A673 (cell line): ENCODE measurements at regions not wholly inside any gene's neighbourhood (a gene's known extent, or its start where the extent isn't known, plus 50 kb on each side); places are given as distances from the start of the nearest gene placed in this dataset.

Experiments used
- BruUV-seq: library from RNA; stranded (reverse); fragments of 400-500 nt; replicated peaks from 2 replicates; lab custom pipeline; 2021; lab: Mats Ljungman, UMichigan
- CTCF ChIA-PET: fragments of 300-600 bp; sonication (Branson Sonifier 250); formaldehyde crosslinking; loops from one replicate; lab custom pipeline; 2022; ENCODE audit warnings: antibody characterized with exemption; lab: Charles Lee
- POLR2A ChIA-PET: fragments of 300-600 bp; sonication (Branson Sonifier 250); formaldehyde crosslinking; loops from one replicate; lab custom pipeline; 2022; ENCODE audit warnings: antibody characterized with exemption; ENCODE audit not compliant: low non-redundant PET; lab: Charles Lee
- DNase-seq: peaks from one replicate; pipeline ENCODE4 v3.0.0-alpha.2; 2015; ENCODE audit warnings: low spot score
- H3K27ac ChIP-seq: fragments of 200-600 bp; sonication (generic); 2 replicates; pipeline ENCODE4 v1.5.1; 2016; ENCODE audit warnings: mixed run types, low read depth, mild to moderate bottlenecking, mixed read lengths, antibody characterized with exemption, low read length; ENCODE audit not compliant: poor library complexity, severe bottlenecking
- H3K27me3 ChIP-seq: fragments of 200-600 bp; sonication (generic); replicated peaks from 2 replicates; pipeline ENCODE4 v1.6.1; 2017; ENCODE audit warnings: mixed run types, low read depth, mild to moderate bottlenecking, mixed read lengths, antibody characterized with exemption, low read length; ENCODE audit not compliant: insufficient read depth, poor library complexity
- H3K36me3 ChIP-seq: fragments of 200-600 bp; sonication (generic); 2 replicates; pipeline ENCODE4 v1.6.1; 2016; ENCODE audit warnings: mixed run types, mild to moderate bottlenecking, mixed read lengths, antibody characterized with exemption, low read length; ENCODE audit not compliant: insufficient read depth, poor library complexity, severe bottlenecking
- H3K4me1 ChIP-seq: fragments of 200-600 bp; sonication (generic); 2 replicates; pipeline ENCODE4 v1.6.1; 2017; ENCODE audit warnings: mixed run types, mild to moderate bottlenecking, mixed read lengths, antibody characterized with exemption, low read length; ENCODE audit not compliant: insufficient read depth, poor library complexity, severe bottlenecking
- H3K4me3 ChIP-seq: fragments of 200-600 bp; sonication (generic); 2 replicates; pipeline ENCODE4 v1.5.1; 2016; ENCODE audit warnings: low read depth, mixed run types, mild to moderate bottlenecking, mixed read lengths, low read length; ENCODE audit not compliant: poor library complexity, severe bottlenecking
- H3K9me3 ChIP-seq: fragments of 200-600 bp; sonication (generic); 2 replicates; pipeline ENCODE4 v1.6.1; 2016; ENCODE audit warnings: mixed run types, low read depth, mild to moderate bottlenecking, mixed read lengths, antibody characterized with exemption, low read length; ENCODE audit not compliant: poor library complexity, severe bottlenecking
- CTCF ChIP-seq: fragments of 300-800, 200-600 bp; sonication (generic); conservative IDR thresholded peaks from 2 replicates; pipeline ENCODE4 v1.5.1; 2017; ENCODE audit warnings: low read depth, mild to moderate bottlenecking, antibody characterized with exemption, low read length, moderate library complexity, mixed read lengths
- EZH2 ChIP-seq: fragments of 200-600 bp; sonication (generic); IDR thresholded peaks from 2 replicates; pipeline ENCODE4 v1.6.1; 2017; ENCODE audit warnings: borderline replicate concordance, low read depth, mild to moderate bottlenecking, mixed read lengths, antibody characterized with exemption, low read length; ENCODE audit not compliant: poor library complexity, severe bottlenecking
- intact Hi-C: fragments of 100-400 bp; cut with micrococcal nuclease; formaldehyde crosslinking; loops from one replicate; pipeline ENCODE4 v1.10.0; 2022; ENCODE audit not compliant: unreplicated experiment

GRCh38 chr5:158212917-158213316, 354.0 kb upstream of the CLINT1 start:
- Histone ChIP-seq H3K4me3 (no peak overlapping the region), H3K4me1 (no peaks in the 10 kb centered on the region), H3K27me3 (no peaks in the 10 kb centered on the region), H3K27ac (no peak overlapping the region), H3K36me3 (no peaks in the 10 kb centered on the region), H3K9me3 (no peaks in the 10 kb centered on the region)
- CTCF ChIA-PET: no interaction called here
- TF ChIP-seq EZH2 (no peak), CTCF (no peak)
- DNase-seq: peak; percentile 0
- no TSS peak for BruUV-seq
- POLR2A ChIA-PET: interaction anchor here (0.6 kb wide), 1 partner anchor 1257 kb away, joined by 5 read pairs; no protein-coding TSS in a partner anchor
- intact Hi-C loops: no loop called here

- intact Hi-C loops: no loop called here
- Histone ChIP-seq H3K4me1 (no peaks in the 10 kb centered on the region), H3K9me3 (no peaks in the 10 kb centered on the region), H3K4me3 (no peak overlapping the region), H3K27me3 (no peaks in the 10 kb centered on the region), H3K27ac (no peak overlapping the region), H3K36me3 (no peaks in the 10 kb centered on the region)
- ChIA-PET POLR2A (interaction anchor here (0.6 kb wide), 1 partner anchor 1256 kb away, joined by 5 read pairs; no protein-coding TSS in a partner anchor), CTCF (no interaction called here)
- no peak for DNase-seq
- no TSS peak for BruUV-seq
- no peak for TF ChIP-seq CTCF
- no peak for TF ChIP-seq EZH2
These were observed 353.3 kb upstream of the CLINT1 start for GRCh38 chr5:158212237-158212636.

GRCh38 chr5:158209219-158209908, 350.4 kb upstream of the CLINT1 start:
- no peak for TF ChIP-seq EZH2
- TF ChIP-seq CTCF: no peak
- H3K4me3 ChIP-seq: no peak overlapping the region
- no peak for DNase-seq
- no peaks in the 10 kb centered on the region for H3K36me3 ChIP-seq
- ChIA-PET CTCF (no interaction called here), POLR2A (no interaction called here)
- no TSS peak for BruUV-seq
- no peaks in the 10 kb centered on the region for H3K9me3 ChIP-seq
- intact Hi-C loops: no loop called here
- H3K4me1 ChIP-seq: no peaks in the 10 kb centered on the region
- no peaks in the 10 kb centered on the region for H3K27me3 ChIP-seq
- no peak overlapping the region for H3K27ac ChIP-seq
